ENCODE measurements at regions not wholly inside any gene's neighbourhood (a gene's known extent, or its start where the extent isn't known, plus 50 kb on each side); places are given as distances from the start of the nearest gene placed in this dataset.

GRCh38 chr2:71865391-71865965 lies 282.2 kb downstream of the CYP26B1 start:
- DNase-seq (ENCODE audit: low read depth), result no peak
- no peak for TF ChIP-seq CTCF (IDR thresholded peaks at IDR 0.05; ENCODE audit: low read length, missing control alignments)
- no peak overlapping the region for H3K4me3 ChIP-seq (replicated peaks; ENCODE audit: low read depth, low read length)

GRCh38 chr2:71864085-71864484 lies 283.6 kb downstream of the CYP26B1 start:
- no peak overlapping the region for H3K4me3 ChIP-seq (replicated peaks; ENCODE audit: low read depth, low read length)
- TF ChIP-seq CTCF (IDR thresholded peaks at IDR 0.05; ENCODE audit: low read length, missing control alignments), result no peak
- DNase-seq (ENCODE audit: low read depth), result no peak

DNA sequence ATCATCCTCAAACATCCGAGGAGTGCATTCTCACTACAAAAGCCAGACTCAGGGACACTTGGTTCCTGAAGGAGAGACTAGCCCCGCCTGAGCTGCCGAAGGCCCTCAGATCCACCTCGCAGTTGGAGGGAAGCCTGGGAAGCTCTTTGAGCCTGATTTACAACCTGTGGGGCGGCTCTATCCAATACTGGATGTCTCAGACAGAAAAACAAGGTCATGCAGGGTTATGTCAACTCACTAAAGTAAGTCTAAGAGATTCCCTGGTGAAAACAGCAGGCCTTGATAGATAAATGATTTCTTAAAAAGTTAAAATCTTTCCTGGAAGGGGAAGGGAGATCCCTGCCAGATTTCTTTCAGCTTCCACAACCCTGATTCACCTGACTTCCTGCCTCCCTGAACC lies 284.3 kb downstream of the CYP26B1 start:
- TF ChIP-seq CTCF (IDR thresholded peaks at IDR 0.05; ENCODE audit: low read length, missing control alignments), result no peak
- H3K4me3 ChIP-seq (replicated peaks; ENCODE audit: low read depth, low read length), result no peak overlapping the region
- no peak for DNase-seq (ENCODE audit: low read depth)

DNA sequence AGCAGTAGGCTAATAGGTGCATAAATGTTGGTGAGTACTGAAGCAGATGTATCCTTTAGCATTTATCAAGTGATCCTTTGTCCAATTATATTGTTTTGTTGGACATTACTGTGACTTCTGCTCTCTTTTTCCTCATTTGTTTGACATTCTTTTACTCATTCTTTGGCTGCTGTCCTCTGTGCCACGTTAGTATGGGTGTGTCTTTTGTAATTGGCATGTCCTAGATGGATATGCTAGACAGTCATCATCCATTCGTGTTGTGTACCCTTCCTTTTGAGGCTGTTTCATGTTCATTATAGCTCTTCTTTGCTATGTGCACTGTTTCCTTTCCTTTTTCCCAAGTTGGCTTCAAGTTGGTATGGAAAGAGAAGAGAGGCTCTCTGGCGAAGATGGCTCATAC lies 284.7 kb downstream of the CYP26B1 start:
- H3K4me3 ChIP-seq (replicated peaks; ENCODE audit: low read depth, low read length), result no peak overlapping the region
- no peak for TF ChIP-seq CTCF (IDR thresholded peaks at IDR 0.05; ENCODE audit: low read length, missing control alignments)
- no peak for DNase-seq (ENCODE audit: low read depth)

DNA sequence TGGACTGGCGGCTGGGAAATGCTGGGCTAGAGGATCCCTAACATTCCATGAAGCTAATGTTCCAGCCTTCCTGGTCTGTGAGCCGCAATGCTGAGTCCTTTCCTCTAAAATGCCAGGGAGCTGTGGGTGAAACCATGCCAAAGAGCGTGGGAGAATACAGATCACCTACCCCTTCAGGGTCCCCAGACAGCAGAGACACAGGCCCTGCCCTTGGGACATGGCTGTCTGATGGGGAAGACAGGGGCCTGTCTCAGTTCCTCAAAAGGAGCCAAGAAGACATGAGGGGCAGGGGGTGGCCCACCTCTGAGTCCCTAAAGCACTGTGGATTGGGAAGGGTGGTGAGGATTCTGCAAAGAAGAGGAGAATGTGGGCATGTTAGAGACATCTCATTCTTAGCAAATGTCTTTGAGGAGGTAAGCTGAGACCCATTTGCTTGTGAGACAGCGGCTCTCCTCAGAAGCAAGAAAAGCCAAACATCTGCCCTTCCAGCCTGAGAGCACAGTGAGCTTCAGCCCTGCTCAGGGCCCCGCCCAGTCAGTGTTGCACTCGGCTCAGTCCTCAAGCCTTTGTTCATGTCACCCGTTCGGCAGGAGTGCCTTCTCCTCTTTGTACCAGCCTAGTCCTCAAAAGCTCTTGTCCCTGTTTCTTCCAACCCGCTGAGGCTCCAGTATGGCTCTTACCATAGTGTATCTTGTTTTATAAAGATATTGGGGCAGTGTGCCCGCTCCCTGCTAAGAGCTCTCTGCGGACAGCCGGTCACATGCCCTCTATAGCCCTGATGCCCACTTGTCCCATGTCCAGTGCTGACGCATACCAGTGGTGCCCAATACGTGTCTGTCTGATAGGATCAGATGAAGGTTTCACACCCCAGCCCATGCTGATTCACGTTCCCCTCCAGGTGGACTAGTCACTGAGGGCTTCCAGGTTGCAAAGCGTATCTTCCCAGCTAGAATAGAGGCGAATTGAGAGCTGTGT lies 286.2 kb downstream of the CYP26B1 start:
- no peak for DNase-seq (ENCODE audit: low read depth)
- H3K4me3 ChIP-seq (replicated peaks; ENCODE audit: low read depth, low read length), result no peak overlapping the region
- no peak for TF ChIP-seq CTCF (IDR thresholded peaks at IDR 0.05; ENCODE audit: low read length, missing control alignments)

GRCh38 chr2:71860381-71860926 lies 287.2 kb downstream of the CYP26B1 start:
- no peak for DNase-seq (ENCODE audit: low read depth)
- TF ChIP-seq CTCF (IDR thresholded peaks at IDR 0.05; ENCODE audit: low read length, missing control alignments), result no peak
- H3K4me3 ChIP-seq (replicated peaks; ENCODE audit: low read depth, low read length), result no peak overlapping the region
